Jurkat, Clone E6-1 (cell line): ENCODE measurements at regions not wholly inside any gene's neighbourhood (a gene's known extent, or its start where the extent isn't known, plus 50 kb on each side); places are given as distances from the start of the nearest gene placed in this dataset.
"Not testable (repeated sequence)": the region's sequence is repeated elsewhere in the genome, so short reads cannot be mapped to it uniquely, and the experiment has no call there.

Experiments
- DNase-seq: peaks from one replicate; pipeline ENCODE4 v3.0.0-alpha.2; 2011; ENCODE audit warnings: low read depth, low spot score
- H3K4me3 ChIP-seq: 2 replicates; pipeline ENCODE4 v1.5.1; 2011; ENCODE audit warnings: mild to moderate bottlenecking, low read length, control low read depth, moderate library complexity

- DNase-seq = no peak
Observed at GRCh38 chr3:148531836-148532235, 165.9 kb upstream of the AGTR1 start.

GRCh38 chr3:148532326-148532725, 165.4 kb upstream of the AGTR1 start:
- no peak for DNase-seq
- H3K4me3 ChIP-seq = no peak overlapping the region

More at GRCh38 chr3:148531836-148532235, 165.9 kb upstream of the AGTR1 start:
- H3K4me3 ChIP-seq = no peak overlapping the region

- no peak overlapping the region for H3K4me3 ChIP-seq
- no peak for DNase-seq
Observed at GRCh38 chr3:148532774-148533173, 164.9 kb upstream of the AGTR1 start.

- no peak for DNase-seq
- H3K4me3 ChIP-seq = no peak overlapping the region
Observed at GRCh38 chr3:148534089-148534988, 163.4 kb upstream of the AGTR1 start.

GRCh38 chr3:148535001-148535400, 162.7 kb upstream of the AGTR1 start:
- no peak for DNase-seq
- no peak overlapping the region for H3K4me3 ChIP-seq

- DNase-seq = no peak
- no peak overlapping the region for H3K4me3 ChIP-seq
Observed at GRCh38 chr3:148540266-148540665, 157.4 kb upstream of the AGTR1 start.

- DNase-seq = no peak
- no peak overlapping the region for H3K4me3 ChIP-seq
Observed at GRCh38 chr3:148540851-148541250, 156.9 kb upstream of the AGTR1 start.

GRCh38 chr3:148546959-148547358, 150.7 kb upstream of the AGTR1 start:
- DNase-seq = no peak
- no peak overlapping the region for H3K4me3 ChIP-seq

GRCh38 chr3:148551767-148552260, 145.9 kb upstream of the AGTR1 start:
- DNase-seq = no peak
- H3K4me3 ChIP-seq = no peak overlapping the region

GRCh38 chr3:148554367-148554766, 143.3 kb upstream of the AGTR1 start:
- DNase-seq = no peak
- no peak overlapping the region for H3K4me3 ChIP-seq

GRCh38 chr3:148556664-148557063, 141.0 kb upstream of the AGTR1 start:
- DNase-seq = no peak
- no peak overlapping the region for H3K4me3 ChIP-seq

GRCh38 chr3:148577579-148577978, 120.1 kb upstream of the AGTR1 start:
- H3K4me3 ChIP-seq, DNase-seq: not testable (repeated sequence)

- no peak overlapping the region for H3K4me3 ChIP-seq
- no peak for DNase-seq
Observed at GRCh38 chr3:148582126-148582525, 115.6 kb upstream of the AGTR1 start.

- H3K4me3 ChIP-seq = no peak overlapping the region
- no peak for DNase-seq
Observed at GRCh38 chr3:148583793-148584192, 113.9 kb upstream of the AGTR1 start.

- no peak for DNase-seq
- H3K4me3 ChIP-seq = no peak overlapping the region
Observed at GRCh38 chr3:148584438-148584837, 113.3 kb upstream of the AGTR1 start.

GRCh38 chr3:148585671-148586379, 111.9 kb upstream of the AGTR1 start:
- H3K4me3 ChIP-seq = no peak overlapping the region
- DNase-seq = no peak

GRCh38 chr3:148588291-148588690, 109.4 kb upstream of the AGTR1 start:
- DNase-seq = no peak
- H3K4me3 ChIP-seq = no peak overlapping the region

- no peak overlapping the region for H3K4me3 ChIP-seq
- no peak for DNase-seq
Observed at GRCh38 chr3:148591525-148591924, 106.2 kb upstream of the AGTR1 start.

GRCh38 chr3:148598619-148599018, 99.1 kb upstream of the AGTR1 start:
- no peak overlapping the region for H3K4me3 ChIP-seq

GRCh38 chr3:148599481-148599880, 98.2 kb upstream of the AGTR1 start:
- no peak overlapping the region for H3K4me3 ChIP-seq
- no peak for DNase-seq

More at GRCh38 chr3:148598619-148599018, 99.1 kb upstream of the AGTR1 start:
- no peak for DNase-seq
